SK-N-SH treated with all-trans-retinoic acid at 6 μM for 48 hours (cell line): ENCODE measurements at regions not wholly inside any gene's neighbourhood (a gene's known extent, or its start where the extent isn't known, plus 50 kb on each side); places are given as distances from the start of the nearest gene placed in this dataset.

ENCODE experiments used
- ATAC-seq: fragments of 200-7000 bp; cut with Tn5 transposase; 3 replicates; pipeline ENCODE4 v1.9.1; 2020; ENCODE audit warnings: mild to moderate bottlenecking, moderate library complexity
- ARNTL ChIP-seq: fragments of 450-650 bp; formaldehyde crosslinking; IDR thresholded peaks from 2 replicates; pipeline ENCODE4 v1.5.0; 2020; ENCODE audit warnings: low read depth, mild to moderate bottlenecking, moderate library complexity, borderline replicate concordance
- BACH2 ChIP-seq: fragments of 250-450 bp; sonication (Bioruptor Pico); IDR thresholded peaks from 2 replicates; pipeline ENCODE4 v1.9.0; 2021; ENCODE audit warnings: mild to moderate bottlenecking, borderline replicate concordance
- CREB5 ChIP-seq: fragments of 250-450 bp; sonication (Bioruptor Pico); IDR thresholded peaks from 2 replicates; pipeline ENCODE4 v1.5.1; 2020; ENCODE audit warnings: low read depth, mild to moderate bottlenecking, moderate library complexity
- CSDC2 ChIP-seq: fragments of 250-450 bp; sonication (Bioruptor Pico); IDR thresholded peaks from 2 replicates; pipeline ENCODE4 v1.5.0; 2020; ENCODE audit warnings: mild to moderate bottlenecking, moderate library complexity
- CSRNP3 ChIP-seq: fragments of 250-450 bp; sonication (Bioruptor Pico); IDR thresholded peaks from 2 replicates; pipeline ENCODE4 v1.5.1; 2021; ENCODE audit warnings: mild to moderate bottlenecking, moderate library complexity
- ESRRG ChIP-seq: fragments of 250-450 bp; sonication (Bioruptor Pico); IDR thresholded peaks from 2 replicates; pipeline ENCODE4 v1.6.1; 2021; ENCODE audit warnings: mild to moderate bottlenecking
- GLIS3 ChIP-seq: fragments of 250-450 bp; sonication (Bioruptor Pico); IDR thresholded peaks from 2 replicates; pipeline ENCODE4 v1.5.0; 2020; ENCODE audit warnings: mild to moderate bottlenecking, moderate library complexity
- POU6F1 ChIP-seq: fragments of 250-450 bp; sonication (Bioruptor Pico); IDR thresholded peaks from 2 replicates; pipeline ENCODE4 v1.8.0; 2021; ENCODE audit warnings: low read depth, mild to moderate bottlenecking, moderate library complexity, borderline replicate concordance
- RARB ChIP-seq: fragments of 250-450 bp; sonication (Bioruptor Pico); IDR thresholded peaks from 2 replicates; pipeline ENCODE4 v1.8.0; 2021; ENCODE audit warnings: mild to moderate bottlenecking, moderate library complexity
- SNAI2 ChIP-seq: fragments of 250-450 bp; sonication (Bioruptor Pico); IDR thresholded peaks from 2 replicates; pipeline ENCODE4 v1.5.0; 2020; ENCODE audit warnings: mild to moderate bottlenecking, moderate library complexity
- TCF4 ChIP-seq: fragments of 250-450 bp; sonication (Bioruptor Pico); IDR thresholded peaks from 2 replicates; pipeline ENCODE4 v1.8.0; 2021; ENCODE audit warnings: mild to moderate bottlenecking, moderate library complexity, borderline replicate concordance
- TOX ChIP-seq: fragments of 250-450 bp; sonication (Bioruptor Pico); IDR thresholded peaks from 2 replicates; pipeline ENCODE4 v1.8.0; 2021; ENCODE audit warnings: mild to moderate bottlenecking, moderate library complexity, borderline replicate concordance
- ZC3H10 ChIP-seq: fragments of 250-450 bp; sonication (Bioruptor Pico); IDR thresholded peaks from 2 replicates; pipeline ENCODE4 v1.5.1; 2021; ENCODE audit warnings: mild to moderate bottlenecking, moderate library complexity
- ZFP3 ChIP-seq: fragments of 250-450 bp; sonication (Bioruptor Pico); IDR thresholded peaks from 2 replicates; pipeline ENCODE4 v1.5.0; 2020; ENCODE audit warnings: mild to moderate bottlenecking, moderate library complexity
- ZFP30 ChIP-seq: fragments of 450-650 bp; formaldehyde crosslinking; IDR thresholded peaks from 2 replicates; pipeline ENCODE4 v1.5.0; 2022; ENCODE audit warnings: mild to moderate bottlenecking, moderate library complexity
- ZNF565 ChIP-seq: fragments of 450-650 bp; formaldehyde crosslinking; conservative IDR thresholded peaks from 2 replicates; pipeline ENCODE4 v1.5.0; 2020; ENCODE audit warnings: low read depth, mild to moderate bottlenecking, moderate library complexity
- ZNF70 ChIP-seq: fragments of 450-650 bp; formaldehyde crosslinking; IDR thresholded peaks from 2 replicates; pipeline ENCODE4 v1.5.0; 2020; ENCODE audit warnings: mild to moderate bottlenecking, moderate library complexity
- ZNF8 ChIP-seq: fragments of 450-650 bp; formaldehyde crosslinking; IDR thresholded peaks from 2 replicates; pipeline ENCODE4 v1.5.0; 2020; ENCODE audit warnings: mild to moderate bottlenecking, moderate library complexity

GRCh38 chr16:8167436-8167835 is 422.9 kb downstream of the TMEM114 start:
- no peak for ATAC-seq
- no peak for TF ChIP-seq POU6F1 (CRISPR knock-in tag)

GRCh38 chr16:8158051-8158450 is 432.3 kb downstream of the TMEM114 start:
- no peak for TF ChIP-seq ZNF8 (CRISPR knock-in tag)
- no peak for TF ChIP-seq ARNTL (CRISPR knock-in tag)
- TF ChIP-seq ZFP3 (CRISPR knock-in tag), result no peak
- no peak for TF ChIP-seq POU6F1 (CRISPR knock-in tag)
- no peak for TF ChIP-seq ZNF565 (CRISPR knock-in tag)
- TF ChIP-seq TCF4 (CRISPR knock-in tag), result no peak
- TF ChIP-seq TOX (CRISPR knock-in tag), result no peak
- no peak for TF ChIP-seq CREB5 (CRISPR knock-in tag)
- no peak for TF ChIP-seq ESRRG (CRISPR knock-in tag)
- TF ChIP-seq CSDC2 (CRISPR knock-in tag), result no peak
- no peak for TF ChIP-seq GLIS3
- no peak for ATAC-seq

GRCh38 chr16:8155275-8155674 is 435.0 kb downstream of the TMEM114 start:
- ATAC-seq, result no peak
- TF ChIP-seq CSRNP3 (CRISPR knock-in tag) (no peak), RARB (no peak)

- no peak for ATAC-seq
- no peak for TF ChIP-seq SNAI2
- no peak for TF ChIP-seq ZFP30 (CRISPR knock-in tag)
- TF ChIP-seq CREB5 (CRISPR knock-in tag), result no peak
- TF ChIP-seq TOX (CRISPR knock-in tag), result no peak
- no peak for TF ChIP-seq GLIS3
- TF ChIP-seq ZNF565 (CRISPR knock-in tag), result no peak
- no peak for TF ChIP-seq CSRNP3 (CRISPR knock-in tag)
- no peak for TF ChIP-seq ZC3H10 (CRISPR knock-in tag)
- no peak for TF ChIP-seq CSDC2 (CRISPR knock-in tag)
- TF ChIP-seq ZFP3 (CRISPR knock-in tag), result no peak
- TF ChIP-seq POU6F1 (CRISPR knock-in tag), result no peak
- no peak for TF ChIP-seq BACH2 (CRISPR knock-in tag)
- no peak for TF ChIP-seq TCF4 (CRISPR knock-in tag)
- TF ChIP-seq ZNF70 (CRISPR knock-in tag), result no peak
- TF ChIP-seq RARB, result no peak
- no peak for TF ChIP-seq ZNF8 (CRISPR knock-in tag)
- TF ChIP-seq, all 23 proteins: peak for 0
Observed at GRCh38 chr16:8146256-8147012, 443.9 kb downstream of the TMEM114 start.
